Suppressor macrophage treated with lipopolysaccharide for 4 hours (primary cell): ENCODE measurements at regions not wholly inside any gene's neighbourhood (a gene's known extent, or its start where the extent isn't known, plus 50 kb on each side); places are given as distances from the start of the nearest gene placed in this dataset.

Experiments
- DNase-seq: peaks from one replicate; pipeline ENCODE4 v3.0.0-alpha.2; 2020

DNA sequence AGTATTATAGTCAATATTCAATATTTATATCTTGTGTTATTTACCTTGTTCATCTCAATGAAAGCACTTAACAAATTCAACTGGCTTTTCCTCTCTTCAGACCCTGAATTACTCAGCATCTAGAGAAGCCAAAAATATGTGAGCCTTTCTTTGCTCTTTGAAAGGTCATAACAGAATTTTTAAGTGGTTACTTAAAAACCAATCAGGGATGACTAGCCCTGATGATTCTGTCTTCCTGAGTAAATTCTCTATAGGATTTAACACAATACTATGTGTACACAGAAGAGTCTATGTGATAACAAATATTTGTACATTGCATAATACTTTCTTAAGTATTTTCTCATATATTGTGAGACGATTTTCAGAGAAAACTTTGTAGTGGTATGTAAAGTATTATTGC lies 546.3 kb downstream of the MAT2B start:
- no peak for DNase-seq

DNA sequence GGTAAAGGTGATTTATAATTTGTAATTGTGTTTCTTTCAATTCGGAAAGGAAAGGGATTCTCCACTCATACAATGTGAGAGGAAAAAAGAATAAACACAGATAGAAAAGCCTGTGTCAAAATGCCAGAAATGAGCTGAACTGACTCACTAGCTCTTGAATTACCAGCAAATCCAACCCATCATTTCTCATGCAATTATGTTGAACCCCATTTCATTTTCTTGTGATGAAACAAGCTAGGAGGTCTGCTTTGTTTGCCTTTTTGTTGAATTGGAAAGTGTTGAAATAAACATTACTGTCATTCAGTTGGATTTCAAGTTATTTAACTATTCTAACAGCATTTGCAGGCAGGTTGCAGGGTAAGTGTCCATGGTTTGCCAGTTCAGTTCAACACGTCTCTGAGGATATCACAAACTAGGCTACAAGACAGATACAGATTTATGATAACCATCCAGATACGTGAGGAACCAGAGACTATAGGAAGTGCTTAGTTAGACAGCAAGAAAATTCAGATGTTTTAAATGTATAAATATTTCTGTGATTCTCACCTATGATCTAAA lies 547.2 kb downstream of the MAT2B start:
- DNase-seq: no peak

DNA sequence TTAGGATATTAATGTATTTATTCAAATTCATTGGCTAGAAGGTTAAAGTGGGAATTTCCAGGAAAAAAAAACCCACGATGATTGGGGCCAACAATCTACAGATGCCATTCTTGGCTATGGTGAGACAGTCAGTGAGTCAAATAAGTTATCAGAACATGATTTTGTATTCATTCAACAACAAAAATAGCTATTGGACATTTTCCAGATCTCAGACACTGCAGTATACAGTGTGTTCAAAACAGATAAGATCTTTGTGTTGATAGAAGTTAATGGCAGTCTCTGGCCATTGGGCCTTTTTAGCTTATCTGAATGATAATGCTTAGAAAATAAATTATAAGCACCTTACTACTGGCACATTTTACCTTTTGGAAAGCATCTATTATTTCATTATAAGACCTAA lies 547.7 kb downstream of the MAT2B start:
- no peak for DNase-seq

DNA sequence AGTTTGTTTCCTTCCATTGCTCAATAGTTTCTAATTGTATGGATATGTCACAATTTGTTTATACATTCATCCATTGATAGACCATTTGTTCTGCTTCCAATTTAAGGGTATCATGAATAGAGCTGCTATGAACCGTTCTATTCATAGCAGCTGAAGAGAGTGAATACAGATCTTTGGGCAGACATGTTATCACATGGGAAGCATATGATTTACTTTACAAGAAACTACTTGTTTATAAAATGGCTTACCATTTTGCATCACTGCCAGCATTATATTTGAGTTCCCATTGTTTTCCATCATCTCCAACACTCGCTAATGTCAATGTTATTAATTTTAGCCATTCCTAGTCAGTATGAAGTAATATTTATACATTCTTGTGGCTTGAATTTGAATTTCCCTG lies 549.0 kb downstream of the MAT2B start:
- no peak for DNase-seq

DNA sequence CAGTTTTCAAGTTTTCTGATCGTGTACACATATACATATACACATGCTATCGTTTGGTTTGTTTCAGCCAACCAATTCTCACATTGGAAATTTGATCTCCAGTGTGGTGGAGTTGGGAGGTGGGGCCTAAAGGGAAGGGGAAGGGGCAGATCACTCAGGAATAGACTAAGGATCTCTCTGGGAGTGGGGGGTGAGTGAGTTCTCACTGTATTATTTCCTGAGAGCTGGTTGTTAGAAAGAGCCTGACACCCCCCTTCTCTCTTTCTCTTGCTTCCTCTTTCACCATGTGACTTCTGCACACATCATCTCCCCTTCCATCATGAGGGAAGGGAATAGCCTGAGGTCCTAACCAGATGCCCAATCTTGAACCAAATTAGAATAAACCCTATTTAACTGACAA lies 551.7 kb downstream of the MAT2B start:
- no peak for DNase-seq

DNA sequence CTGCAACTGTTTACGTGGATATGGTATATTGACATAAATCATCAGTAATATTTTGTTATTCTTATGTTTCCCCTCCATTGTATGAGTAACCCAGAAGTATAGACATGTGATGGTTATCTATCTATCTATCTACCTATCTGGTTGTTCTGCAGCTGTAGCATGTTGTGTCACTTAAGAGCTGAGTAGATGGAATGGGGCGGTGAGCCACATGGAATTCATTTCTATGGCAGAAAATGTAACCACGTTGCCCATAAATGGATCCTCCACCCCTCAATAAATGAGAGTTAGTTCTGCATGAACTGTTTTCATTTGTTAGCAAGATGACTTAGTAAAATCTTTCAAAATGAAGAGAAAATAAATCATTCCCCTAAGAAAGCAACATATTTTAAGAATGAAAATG lies 553.2 kb downstream of the MAT2B start:
- no peak for DNase-seq

DNA sequence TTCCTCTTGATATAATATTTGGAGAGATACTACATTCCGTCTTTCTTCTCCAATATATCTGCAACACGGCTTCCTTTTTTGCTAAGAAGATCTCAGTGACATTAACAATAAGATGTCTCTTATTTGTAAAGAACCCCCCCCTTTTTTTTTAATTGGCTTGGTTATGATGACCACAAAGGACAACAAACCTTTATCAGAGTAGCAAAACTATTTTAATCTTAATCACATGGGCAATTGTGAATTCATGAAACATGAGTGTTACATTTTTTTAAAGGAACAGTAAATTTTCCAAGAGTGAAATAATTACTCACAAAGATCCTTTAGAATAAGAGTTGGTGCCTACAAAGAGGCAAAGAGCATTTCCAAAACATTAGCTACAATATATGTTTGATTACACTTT lies 554.1 kb downstream of the MAT2B start:
- DNase-seq: no peak

DNA sequence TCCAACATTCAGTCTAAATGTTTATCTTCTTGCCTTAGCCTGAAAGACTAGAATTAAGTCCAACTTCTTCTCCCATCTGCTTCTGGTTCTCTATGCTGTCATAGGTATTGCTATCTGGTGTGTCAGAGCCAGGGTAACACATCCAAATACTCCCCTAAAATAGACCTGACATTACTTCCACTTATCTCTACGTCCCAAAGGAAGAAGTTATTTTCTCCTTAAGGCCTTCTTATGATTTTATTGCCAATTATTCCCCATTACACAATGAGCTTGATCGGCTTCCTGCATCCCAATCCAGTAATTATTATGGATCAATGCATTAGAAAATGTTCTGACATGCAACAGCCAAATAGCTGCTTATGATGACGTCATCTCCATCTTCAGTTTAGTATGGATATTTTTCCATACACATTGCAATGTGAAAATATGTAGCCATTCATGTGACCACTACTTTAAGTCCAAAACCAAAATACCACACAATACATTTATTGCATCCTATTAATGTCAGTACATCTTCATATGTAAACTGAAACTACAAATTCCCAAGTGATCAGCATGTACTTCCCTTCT lies 555.5 kb downstream of the MAT2B start:
- no peak for DNase-seq

DNA sequence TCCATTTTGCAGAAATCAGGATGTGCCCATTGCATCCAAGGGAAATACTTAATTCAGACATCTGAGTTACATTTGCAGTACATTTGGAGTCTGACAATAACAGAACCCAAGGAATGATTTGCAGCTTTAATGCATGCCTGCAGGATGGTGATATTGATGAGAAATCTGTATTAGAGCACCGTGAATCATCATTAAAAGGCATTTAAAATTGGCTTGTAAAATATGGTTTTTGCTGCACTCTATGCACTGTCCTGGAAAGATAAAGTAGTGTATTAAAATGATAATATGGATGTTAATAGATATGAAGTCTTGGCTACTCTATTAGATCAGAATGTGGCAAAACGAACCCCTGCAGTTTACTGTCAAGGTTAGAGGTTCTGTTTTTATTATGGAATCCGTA lies 556.9 kb downstream of the MAT2B start:
- no peak for DNase-seq

DNA sequence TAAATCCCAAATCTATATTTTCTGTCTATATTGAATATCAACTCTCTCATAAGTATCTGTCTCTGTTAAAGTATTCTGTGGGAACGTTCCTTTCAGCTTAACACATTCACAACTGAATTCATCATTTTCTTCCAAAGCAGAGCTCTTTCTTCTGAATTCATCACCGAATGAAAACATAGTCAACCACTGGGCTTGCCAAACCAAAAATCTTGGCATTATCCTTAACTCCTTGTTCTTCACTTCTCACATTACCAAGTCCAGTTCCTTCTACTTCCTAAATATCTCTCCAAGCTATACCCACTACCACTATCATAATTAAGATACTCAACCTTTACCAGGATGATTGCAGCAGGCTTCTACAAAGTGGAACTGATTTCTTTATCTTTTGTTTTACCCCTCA lies 559.8 kb downstream of the MAT2B start:
- DNase-seq: no peak

DNA sequence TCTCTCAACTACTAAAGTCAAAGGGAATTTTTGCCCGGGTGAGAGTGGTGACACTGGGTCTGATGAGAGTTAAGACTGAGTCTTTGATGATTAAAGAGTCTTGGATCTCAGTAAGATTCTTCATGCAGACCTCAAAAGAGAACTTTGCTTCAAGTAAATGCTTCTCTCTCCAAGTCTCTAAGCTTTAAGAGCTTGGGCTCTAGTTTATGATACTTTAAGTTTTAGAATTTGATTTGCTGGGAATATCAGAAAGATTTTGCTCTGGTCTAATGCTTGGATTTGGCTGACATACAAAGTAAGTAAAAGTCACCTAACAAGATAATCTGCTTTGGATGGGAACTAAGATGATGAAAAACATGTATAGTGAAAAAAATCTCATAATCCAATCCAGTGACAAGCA lies 566.3 kb downstream of the MAT2B start:
- DNase-seq: no peak

DNA sequence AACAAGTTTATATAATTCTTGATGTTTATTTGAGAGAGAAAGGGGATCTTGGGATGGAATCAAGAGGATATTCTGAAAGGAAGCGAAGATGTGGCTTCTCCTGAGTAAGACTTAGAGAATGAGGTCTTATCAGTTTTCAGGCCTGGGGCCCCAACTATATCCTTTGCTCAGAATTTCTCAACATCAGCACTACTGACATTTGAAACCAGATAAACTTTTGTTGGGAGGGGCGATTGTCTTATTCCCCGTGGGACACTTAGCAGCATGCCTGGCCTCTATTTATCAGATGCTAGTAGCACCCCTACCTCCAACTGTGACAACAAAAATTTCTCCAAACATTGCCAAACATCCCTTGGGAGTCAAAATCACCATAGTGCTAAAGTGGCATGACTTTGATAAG lies 567.7 kb downstream of the MAT2B start:
- DNase-seq: no peak

DNA sequence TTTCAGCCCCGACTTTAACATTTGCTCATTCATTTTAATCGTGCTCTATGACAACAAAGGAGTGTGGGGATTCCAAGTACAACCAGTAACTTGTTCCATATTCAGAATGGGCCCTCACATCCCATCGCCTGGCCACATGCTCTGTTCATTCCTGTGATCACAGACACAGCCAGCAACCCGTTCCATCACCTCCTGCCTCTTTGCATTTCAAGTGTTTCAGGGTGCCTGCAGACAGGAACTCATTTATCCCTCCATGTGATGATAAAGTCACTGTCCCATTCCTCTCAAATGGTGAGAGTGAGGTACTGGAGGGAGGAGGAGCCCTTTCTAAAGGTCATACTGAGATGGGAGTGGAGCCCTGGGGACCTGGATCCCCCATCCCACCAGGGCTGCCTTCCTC lies 571.1 kb downstream of the MAT2B start:
- DNase-seq: no peak

DNA sequence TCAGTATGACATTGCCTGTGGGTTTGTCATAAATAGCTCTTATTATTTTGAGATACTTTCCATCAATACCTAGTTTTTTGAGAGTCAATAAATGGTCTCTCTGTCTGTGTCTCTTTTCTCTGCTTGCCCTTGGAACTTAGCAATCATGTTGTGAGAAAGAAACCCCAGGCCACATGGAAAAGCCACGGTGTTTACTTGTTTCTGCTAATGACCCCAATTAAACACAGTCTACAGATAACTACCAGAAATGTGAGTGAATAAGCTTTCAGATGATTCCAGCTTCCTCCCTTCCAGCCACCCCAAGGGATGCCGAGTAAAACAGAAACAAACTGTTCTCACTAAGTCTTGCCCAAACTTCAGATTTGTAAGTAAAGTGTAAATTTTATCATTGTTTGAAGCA lies 584.9 kb downstream of the MAT2B start:
- no peak for DNase-seq

DNA sequence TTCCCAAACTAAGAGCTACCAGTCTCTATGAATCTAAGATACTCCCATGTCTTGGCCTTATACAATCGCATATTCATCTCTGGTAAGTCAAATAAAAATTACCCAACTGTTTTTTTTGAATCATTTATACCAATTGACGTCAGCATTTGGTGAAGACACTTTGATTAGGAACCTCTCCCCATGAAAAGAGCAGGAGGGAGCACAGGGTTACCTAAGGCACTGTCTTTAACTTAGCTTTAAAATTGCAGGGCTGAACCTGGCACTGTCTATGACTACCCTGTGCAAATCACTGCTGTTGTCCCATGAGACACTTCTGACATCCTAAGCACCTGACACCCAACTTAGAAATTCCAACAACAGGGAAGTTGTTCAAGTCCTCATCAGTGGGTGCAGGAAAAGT lies 586.4 kb downstream of the MAT2B start:
- DNase-seq: no peak

DNA sequence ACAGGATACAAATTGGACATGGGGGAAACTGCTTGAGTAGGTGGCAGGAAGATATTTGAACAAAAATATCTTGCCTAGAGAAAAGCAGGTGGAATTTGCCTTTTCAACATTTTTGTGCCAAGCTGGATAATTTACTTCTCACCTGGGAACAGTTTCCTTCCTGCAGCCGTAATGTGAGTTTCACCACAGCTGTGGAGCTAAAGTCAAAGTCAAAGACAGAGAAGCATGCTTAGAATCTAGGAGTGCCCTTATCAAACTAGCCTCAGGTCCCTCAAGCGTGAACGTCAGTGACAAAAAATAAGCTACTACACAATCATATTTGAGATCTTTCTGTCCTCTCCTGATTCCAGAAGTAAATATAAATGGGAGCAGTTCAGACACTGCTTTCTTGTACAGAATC lies 588.9 kb downstream of the MAT2B start:
- DNase-seq: no peak

DNA sequence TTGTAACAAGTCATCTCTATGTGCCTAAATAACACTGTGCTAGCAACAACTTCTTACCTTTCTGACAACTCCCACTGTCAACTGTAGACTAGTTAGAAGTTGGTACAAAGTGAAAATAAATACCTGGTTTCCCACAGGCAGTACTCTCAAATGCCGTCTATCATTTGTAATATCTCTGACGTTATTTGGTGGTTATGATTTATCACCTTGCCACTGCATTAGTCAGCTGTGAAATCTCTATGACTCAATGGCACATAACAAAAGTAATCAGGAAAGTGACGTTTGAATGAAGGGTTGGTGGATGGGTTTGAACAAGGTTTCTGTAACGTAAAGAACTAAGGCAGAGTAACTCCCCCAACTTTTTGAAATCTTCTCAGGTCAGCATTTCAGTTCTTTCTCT lies 592.3 kb downstream of the MAT2B start:
- DNase-seq: no peak

DNA sequence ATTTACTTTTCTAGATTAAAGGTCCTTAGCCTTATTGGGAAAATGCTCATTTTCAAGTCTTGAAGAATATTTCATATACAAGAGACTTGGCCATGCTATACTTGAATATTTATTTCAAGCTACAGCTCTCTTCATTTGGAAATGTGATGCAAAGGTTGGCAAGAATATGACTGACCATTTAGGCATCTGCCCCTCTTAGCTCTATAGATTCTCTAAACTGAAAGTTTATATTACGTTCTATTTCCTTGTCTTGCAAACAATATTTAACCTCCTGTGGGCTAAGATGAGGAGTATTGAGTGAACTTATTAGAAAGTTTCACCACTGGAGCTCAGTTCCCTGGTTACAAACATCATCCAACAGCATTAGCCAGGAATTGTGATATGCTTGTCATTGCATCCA lies 593.1 kb downstream of the MAT2B start:
- DNase-seq: no peak

DNA sequence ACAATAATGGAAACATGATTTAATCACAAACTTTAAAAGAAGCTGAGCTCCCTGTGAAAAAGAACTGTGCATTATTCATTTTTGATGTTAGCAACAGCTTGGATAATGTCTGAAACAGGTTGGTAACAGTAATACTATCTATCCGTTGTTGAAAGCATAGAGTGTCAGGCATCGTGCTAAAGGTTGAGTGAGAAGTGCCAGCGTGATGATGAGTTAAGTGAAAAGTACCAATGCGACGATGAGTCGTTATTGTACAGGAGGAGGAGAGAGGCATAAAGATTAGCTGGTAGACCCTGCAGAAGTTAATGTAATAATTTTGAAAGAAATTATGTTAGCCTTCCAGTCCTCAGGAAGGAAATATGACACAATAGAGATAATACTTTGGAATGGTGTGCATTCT lies 593.6 kb downstream of the MAT2B start:
- no peak for DNase-seq

DNA sequence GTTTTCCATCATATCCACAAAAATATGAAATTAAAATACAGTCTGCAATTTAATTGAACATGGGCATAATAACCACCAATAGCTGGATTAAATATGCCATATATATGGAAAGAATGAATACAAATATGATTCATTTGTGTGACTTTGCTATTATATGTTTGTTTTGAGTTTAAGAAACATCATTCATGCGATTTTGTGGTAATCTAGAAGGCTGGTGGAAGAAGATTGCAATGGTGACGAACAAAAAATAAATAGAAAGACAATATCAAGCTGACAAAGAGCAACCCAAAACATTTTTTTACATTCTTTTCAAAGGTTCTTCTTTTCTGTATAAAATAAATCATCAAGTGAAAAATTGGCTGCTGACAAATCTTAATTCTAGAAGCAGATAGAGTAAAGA lies 610.0 kb downstream of the MAT2B start:
- DNase-seq: no peak

DNA sequence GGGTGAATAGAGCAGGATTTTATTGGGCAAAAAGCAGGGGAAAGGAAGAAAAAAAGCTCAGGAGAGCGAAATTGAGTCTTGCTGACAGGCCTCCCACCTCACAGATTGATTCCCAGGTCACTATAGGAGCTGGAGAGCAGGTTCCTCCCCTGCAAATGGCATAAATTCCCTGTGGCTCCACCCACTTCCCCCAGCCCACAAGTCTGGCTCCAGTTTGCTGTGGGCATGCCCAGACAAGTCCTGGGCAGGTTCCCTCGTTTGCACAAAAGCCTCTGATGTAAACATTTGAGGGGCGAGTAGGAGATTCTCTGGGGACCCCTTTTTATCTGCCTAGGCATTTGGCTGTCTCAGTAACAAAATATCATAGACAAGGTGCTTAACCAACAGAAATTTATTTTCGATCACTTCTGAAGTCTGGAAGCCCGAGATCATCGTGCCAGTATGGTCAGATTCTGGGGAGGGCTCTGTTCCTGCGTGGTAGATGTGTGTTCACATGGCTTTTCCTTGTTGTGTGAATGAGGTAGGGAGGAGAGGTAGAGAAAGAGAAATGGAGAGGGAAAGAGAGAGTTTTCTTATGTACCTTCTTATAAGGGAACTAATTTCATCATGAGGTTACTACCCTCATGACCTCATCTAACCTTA lies 614.5 kb downstream of the MAT2B start:
- DNase-seq: no peak

DNA sequence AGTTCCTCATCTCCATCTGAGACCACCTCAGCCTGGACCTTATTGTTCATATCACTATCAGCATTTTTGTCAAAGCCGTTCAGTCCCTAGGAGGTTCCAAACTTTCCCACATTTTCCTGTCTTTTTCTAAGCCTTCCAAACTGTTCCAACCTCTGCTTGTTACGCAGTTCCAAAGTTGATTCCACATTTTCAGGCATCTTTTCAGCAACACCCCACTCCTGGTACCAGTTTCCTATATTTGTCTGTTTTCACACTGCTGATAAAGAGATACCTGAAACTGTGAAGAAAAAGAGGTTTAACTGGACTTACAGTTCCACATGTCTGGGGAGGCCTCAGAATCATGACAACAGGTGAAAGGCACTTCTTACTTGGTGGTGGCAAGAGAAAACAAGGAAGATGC lies 622.1 kb downstream of the MAT2B start:
- DNase-seq: no peak

DNA sequence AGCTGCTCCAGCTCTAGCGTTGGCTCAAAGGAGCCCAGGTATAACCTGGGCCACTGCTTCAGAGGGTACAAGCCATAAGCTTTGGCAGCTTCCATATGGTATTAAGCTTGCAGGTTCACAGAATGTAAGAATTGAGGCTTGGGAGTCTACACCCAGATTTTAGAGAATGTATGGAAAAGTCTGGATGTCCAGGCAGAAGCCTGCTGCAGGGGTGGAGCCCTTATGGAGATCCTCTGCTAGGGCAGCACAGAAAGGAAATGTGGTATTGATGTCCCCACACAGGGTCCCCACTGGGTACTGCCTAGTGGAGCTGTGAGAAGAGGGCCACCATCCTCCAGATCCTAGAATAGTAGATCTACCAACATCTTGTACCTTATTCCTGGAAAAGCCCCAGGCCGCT lies 626.9 kb downstream of the MAT2B start:
- no peak for DNase-seq

DNA sequence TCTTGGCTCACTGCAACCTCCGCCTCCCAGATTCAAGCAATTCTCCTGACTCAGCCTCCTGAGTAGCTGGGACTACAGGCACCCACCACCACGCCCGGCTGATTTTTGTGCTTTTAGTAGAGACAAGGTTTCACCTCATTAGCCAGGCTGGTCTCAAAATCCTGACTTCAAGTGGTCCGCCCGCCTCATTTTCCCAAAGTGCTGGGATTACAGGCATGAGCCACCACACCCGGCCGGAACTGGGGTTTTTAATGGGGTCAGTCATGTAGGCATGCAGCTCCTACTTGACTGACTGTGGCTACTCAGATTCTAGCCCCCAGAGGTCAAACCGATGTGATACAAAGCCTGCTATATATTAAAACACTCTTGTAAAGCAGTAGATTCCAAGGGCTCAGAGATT lies 631.7 kb downstream of the MAT2B start:
- DNase-seq: no peak

DNA sequence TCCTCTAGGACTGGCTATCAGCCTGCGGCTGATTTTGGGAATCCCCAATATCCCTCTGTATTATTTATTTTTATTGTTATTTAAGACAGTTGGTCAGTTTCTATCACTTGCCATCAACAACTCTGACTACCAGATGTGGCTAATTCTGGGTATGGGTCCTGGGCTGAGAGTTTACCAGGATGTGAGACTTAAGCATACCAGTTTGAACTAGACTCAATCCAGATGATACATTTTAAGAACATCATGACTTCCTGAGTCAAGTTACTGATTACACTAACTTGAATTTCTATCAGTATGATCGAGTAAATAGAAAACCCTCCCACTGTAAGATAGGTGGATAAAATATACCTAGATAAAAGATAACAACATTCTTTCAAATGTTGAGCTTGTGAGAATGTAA lies 634.0 kb downstream of the MAT2B start:
- DNase-seq: no peak
